HEK293 (cell line): ENCODE measurements at regions not wholly inside any gene's neighbourhood (a gene's known extent, or its start where the extent isn't known, plus 50 kb on each side); places are given as distances from the start of the nearest gene placed in this dataset.

Experiments
- ATF2 ChIP-seq: fragments of 450-650 bp; formaldehyde crosslinking; IDR thresholded peaks from 2 replicates; pipeline ENCODE4 v1.5.1; 2016; ENCODE audit warnings: missing biosample characterization, missing genetic modification characterization, low read depth
- CTCF ChIP-seq: fragments of 450-650 bp; formaldehyde crosslinking; IDR thresholded peaks from 2 replicates; pipeline ENCODE4 v1.5.1; 2016; ENCODE audit warnings: missing biosample characterization, missing genetic modification characterization
- GLIS1 ChIP-seq: fragments of 450-650 bp; formaldehyde crosslinking; IDR thresholded peaks from 2 replicates; pipeline ENCODE4 v1.5.1; 2016; ENCODE audit warnings: missing biosample characterization, missing genetic modification characterization
- HIC1 ChIP-seq: fragments of 450-650 bp; formaldehyde crosslinking; IDR thresholded peaks from 2 replicates; pipeline ENCODE4 v1.5.1; 2016; ENCODE audit warnings: missing biosample characterization, missing genetic modification characterization
- KLF7 ChIP-seq: fragments of 450-650 bp; formaldehyde crosslinking; IDR thresholded peaks from 2 replicates; pipeline ENCODE4 v1.5.1; 2016; ENCODE audit warnings: missing biosample characterization, missing genetic modification characterization, borderline replicate concordance
- TCF7L2 ChIP-seq: IDR thresholded peaks from 2 replicates; pipeline ENCODE4 v1.6.1; 2011; ENCODE audit warnings: low read depth, mild to moderate bottlenecking, inconsistent platforms, low read length, moderate library complexity, borderline replicate concordance
- ZBTB49 ChIP-seq: fragments of 450-650 bp; formaldehyde crosslinking; IDR thresholded peaks from 2 replicates; pipeline ENCODE4 v1.5.1; 2016; ENCODE audit warnings: missing biosample characterization, missing genetic modification characterization, low read depth
- ZNF274 ChIP-seq, 2 experiments: fragments of 200-500 bp in 1 of 2; fragments of 450-650 bp in 1 of 2; sonication (Bioruptor generic) in 1 of 2; formaldehyde crosslinking in 1 of 2; IDR thresholded peaks; 2 replicates each; pipeline versions ENCODE4 v1.5.1 to v1.6.1; 2014 to 2016; ENCODE audit warnings: borderline replicate concordance in 1 of 2, inconsistent platforms in 1 of 2, low read length in 1 of 2, missing biosample characterization in 1 of 2, missing genetic modification characterization in 1 of 2
- ZNF280D ChIP-seq: fragments of 450-650 bp; formaldehyde crosslinking; IDR thresholded peaks from 2 replicates; pipeline ENCODE4 v1.5.1; 2016; ENCODE audit warnings: missing biosample characterization, missing genetic modification characterization
- ZNF398 ChIP-seq: fragments of 450-650 bp; formaldehyde crosslinking; IDR thresholded peaks from 2 replicates; pipeline ENCODE4 v1.5.1; 2017; ENCODE audit warnings: missing biosample characterization, missing genetic modification characterization
- ZNF843 ChIP-seq: fragments of 450-650 bp; formaldehyde crosslinking; IDR thresholded peaks from 2 replicates; pipeline ENCODE4 v1.5.1; 2016; ENCODE audit warnings: missing biosample characterization, missing genetic modification characterization

- TF ChIP-seq CTCF (tag by site-specific recombination), result no peak
- TF ChIP-seq ATF2 (tag by site-specific recombination), result no peak
- no peak for TF ChIP-seq HIC1
- TF ChIP-seq ZNF274 (IDR thresholded peaks at IDR 0.05; ENCODE audit: low read length), result no peak
- no peak for TF ChIP-seq ZNF274 (tag by site-specific recombination; IDR thresholded peaks at IDR 0.05; ENCODE audit: borderline replicate concordance)
- TF ChIP-seq GLIS1 (tag by site-specific recombination), result no peak
- TF ChIP-seq ZNF398 (tag by site-specific recombination), result no peak
- no peak for TF ChIP-seq ZBTB49
- no peak for TF ChIP-seq TCF7L2
- TF ChIP-seq ZNF843, result no peak
- no peak for TF ChIP-seq ZNF280D (tag by site-specific recombination)
- TF ChIP-seq KLF7 (tag by site-specific recombination), result no peak
These were observed 2281.8 kb downstream of the LRRC4C start for GRCh38 chr11:39177678-39178077.
